T-helper 1 cell treated with Interleukin-12 subunit alpha and Interleukin-12 subunit beta and Interleukin-4 antibody, amounts not matched to agents 30 ng/mL and 1 ng/mL, for 36 hours (primary cell): ENCODE measurements at regions not wholly inside any gene's neighbourhood (a gene's known extent, or its start where the extent isn't known, plus 50 kb on each side); places are given as distances from the start of the nearest gene placed in this dataset.
"Not testable (repeated sequence)": the region's sequence is repeated elsewhere in the genome, so short reads cannot be mapped to it uniquely, and the experiment has no call there.

Source experiments
- intact Hi-C: fragments of 100-400 bp; cut with micrococcal nuclease; formaldehyde crosslinking; loops from one replicate; pipeline ENCODE4 v1.15.1; 2024

DNA sequence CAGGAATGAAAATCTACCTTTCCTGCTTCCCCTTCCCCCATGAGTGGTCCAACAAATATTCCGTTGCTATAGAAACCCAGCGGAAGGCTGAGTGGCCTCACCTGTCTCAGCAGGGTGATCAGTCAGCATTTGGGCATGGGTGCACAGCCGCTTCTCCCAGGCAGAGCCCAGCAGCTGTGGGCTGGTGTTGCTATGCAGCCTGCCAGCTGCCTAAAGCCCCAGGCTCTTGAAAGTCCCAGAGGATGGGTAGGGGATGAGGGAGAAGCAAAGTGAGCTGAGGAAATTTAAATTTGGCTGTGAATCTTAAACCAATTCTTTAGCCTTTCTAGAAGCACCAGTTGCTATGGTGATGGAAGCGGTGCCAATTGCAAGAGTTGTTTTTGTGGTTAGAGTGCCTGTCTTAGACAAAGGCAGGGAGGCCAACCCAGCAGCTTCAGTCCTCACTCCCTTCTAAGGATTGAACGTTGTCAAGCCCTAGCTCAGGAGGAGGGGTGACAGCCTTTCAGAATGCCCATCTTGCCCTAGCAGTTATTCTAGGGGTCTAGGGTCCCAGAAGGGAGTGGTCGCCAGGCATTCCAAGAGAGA is 151.5 kb upstream of the PITX1 start:
- intact Hi-C loops: no loop called here

DNA sequence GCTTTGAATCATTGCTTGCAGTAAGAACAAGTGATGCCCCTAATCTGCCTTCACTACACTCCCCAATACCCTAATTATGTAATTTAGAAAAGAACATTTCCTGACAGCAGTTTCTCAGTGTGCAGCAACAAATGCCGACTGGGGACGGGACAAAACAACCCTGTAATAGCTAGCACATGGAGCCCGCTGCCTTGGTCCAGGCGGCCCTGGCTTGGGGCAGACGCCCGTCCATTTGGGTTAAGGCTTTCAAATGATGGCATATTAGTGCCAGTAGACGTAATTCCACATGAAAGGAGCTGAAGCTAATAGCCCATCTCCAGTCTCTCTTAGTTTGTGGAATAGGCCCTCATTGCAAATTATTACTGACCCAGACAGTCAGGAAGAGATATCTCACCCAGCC is 150.6 kb upstream of the PITX1 start:
- intact Hi-C loops: no loop called here

DNA sequence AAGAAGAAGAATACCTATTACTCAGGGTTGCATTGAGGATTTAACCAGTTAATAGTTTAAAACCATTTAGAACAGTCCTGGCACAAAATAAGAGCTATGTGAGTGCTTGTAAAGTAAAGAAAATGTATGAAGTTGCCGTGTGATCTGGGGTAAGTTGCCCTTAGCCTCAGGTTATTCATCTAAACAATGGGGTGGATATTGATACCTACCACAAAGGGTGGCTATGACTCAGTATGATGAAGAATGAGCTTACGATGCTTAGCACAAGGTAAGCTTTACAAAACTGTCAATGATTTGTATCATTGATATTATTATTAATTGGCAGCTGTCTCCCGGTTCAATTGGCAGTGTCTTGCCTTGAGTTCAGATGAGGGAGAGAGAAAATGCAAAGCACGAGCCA is 149.4 kb upstream of the PITX1 start:
- intact Hi-C loops: no loop called here

DNA sequence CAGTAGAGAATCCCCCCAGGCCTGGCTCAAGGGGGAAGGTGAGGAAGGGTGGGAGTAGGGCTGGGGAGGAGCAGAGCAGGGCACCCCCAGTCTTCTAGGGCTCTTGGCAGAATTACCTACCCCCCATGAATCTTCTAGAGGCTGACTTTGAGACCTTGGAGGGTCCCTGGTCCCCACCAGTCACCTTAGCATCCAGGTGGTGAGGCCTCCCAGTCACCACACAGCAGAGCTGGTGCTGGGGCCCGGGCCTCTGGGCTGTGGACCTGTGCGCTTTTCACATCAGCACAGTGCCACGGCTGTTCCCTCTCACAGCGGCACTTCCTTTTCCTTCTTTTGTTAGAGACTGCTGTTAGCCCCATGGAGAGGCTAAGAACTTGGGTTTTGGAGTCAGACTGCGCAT is 148.6 kb upstream of the PITX1 start:
- intact Hi-C loops: no loop called here

DNA sequence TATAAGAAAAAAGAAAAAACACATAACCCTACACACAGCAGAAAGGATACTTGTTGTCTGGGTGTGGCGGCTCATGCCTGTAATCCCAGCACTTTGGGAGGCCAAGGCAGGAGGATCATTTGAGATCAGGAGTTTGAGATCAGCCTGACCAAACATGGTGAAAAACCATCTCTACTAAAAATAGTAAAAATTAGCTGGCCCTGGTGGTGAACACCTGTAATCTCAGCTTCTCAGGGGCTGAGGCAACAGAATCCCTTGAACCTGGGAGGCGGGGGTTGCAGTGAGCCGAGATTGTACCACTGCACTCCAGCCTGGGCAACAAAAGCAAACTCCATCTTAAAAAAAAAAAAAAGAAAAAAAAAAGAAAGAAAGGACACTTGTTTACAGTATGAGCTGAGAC is 147.6 kb upstream of the PITX1 start:
- intact Hi-C loops: no loop called here

DNA sequence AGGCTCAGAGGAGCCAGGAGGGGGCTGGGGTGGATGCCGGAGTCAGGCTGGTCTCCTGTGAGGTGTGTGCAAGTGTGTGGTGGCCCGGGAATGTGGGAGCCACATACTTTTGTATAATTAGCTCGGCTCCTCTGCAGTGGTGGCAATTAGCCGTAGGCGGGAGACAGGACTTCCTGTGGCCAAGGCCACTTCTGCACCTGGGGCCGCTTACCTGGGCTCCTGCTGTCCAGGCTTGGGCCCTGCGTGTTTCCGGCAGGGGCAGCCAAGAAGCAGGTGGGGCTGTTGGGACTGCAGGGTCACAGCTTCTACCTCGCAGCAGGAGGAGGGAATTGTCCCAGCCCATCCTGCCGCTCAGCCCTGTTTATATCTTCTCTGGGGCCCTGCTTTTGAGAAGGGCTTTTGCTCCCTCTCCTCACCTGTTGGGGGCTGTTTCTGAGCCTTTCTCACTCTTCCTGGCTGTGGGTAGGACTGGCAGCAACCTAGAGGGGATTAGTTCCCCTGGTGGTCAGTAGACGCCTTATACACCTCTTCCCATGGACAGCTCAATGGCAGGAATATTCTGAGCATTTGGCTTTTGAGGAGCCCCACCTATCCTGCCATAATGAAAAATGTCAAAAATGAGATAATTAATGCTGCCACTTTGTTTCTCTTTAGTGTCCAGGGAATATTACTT is 145.4 kb upstream of the PITX1 start:
- intact Hi-C loops: no loop called here

DNA sequence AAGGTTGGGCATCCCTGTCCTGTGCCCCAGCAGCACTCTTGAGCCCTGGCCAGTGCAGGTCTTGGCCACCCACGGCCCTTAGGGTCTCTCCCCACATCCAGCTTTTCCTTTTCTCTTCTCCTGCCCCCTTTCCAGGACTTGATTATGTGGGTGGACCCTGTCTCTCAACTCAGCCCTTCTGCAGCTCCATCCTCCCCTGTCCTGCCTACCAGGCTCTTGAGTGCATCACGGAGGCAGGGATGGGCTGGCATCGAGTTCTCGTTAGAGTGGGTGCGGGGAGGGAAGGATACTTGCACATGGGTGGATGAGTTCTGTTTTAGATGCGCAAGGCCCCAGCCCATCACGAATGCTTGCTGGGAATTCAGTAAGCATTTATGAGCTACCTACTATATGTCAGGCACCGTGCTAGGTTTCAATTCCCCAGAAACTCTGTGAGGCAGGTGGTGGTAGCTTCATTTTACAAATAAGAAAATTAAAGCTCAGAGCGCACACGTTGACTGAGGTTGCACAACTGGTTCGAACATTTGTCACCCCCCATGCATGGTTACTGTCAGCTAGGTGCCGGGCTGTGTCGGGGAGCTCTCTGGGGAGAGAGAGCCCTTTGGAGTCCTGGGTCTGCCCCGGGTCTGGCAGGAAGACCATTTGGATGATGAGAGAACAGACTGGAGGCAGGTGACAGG is 144.6 kb upstream of the PITX1 start:
- intact Hi-C loops: no loop called here

DNA sequence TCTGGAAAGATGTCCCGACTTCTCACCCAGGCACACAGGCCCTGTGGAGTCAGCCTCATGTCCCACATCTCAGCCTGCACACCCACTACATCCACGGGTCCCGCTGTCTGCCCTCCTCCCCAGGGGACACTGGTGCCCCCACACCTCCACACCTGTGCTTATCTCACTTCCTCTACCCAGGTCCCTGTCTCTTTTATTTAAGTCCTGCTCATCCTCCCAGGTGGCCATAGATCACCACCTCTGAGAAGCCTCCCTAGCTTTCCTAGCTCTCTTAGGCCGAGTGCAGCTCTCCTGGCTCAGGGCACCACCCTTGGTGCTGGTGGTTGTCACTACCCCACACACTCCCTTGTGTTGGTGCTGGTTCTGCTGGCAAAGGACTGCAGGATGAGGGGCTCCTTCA is 143.6 kb upstream of the PITX1 start:
- intact Hi-C loops: no loop called here

DNA sequence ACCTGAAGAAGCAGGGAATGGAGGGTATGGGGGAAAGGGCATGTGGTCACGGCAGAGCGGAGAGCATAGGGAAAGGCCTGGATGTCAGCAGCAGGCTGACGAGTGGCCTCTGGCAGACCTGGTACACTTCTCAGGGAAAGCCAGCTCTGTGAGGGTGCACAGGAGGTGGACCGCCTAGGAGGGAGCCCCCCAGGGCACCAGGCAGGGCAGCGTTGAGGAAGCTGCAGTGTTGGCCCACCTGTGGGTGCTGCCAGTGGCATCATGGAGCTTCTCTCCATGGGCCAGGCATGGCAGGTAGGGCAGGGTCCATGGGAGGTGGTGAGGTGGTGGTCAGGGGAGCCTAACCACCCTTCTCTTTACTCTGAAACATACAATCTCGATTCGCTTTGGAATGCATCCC is 143.0 kb upstream of the PITX1 start:
- intact Hi-C loops: no loop called here

DNA sequence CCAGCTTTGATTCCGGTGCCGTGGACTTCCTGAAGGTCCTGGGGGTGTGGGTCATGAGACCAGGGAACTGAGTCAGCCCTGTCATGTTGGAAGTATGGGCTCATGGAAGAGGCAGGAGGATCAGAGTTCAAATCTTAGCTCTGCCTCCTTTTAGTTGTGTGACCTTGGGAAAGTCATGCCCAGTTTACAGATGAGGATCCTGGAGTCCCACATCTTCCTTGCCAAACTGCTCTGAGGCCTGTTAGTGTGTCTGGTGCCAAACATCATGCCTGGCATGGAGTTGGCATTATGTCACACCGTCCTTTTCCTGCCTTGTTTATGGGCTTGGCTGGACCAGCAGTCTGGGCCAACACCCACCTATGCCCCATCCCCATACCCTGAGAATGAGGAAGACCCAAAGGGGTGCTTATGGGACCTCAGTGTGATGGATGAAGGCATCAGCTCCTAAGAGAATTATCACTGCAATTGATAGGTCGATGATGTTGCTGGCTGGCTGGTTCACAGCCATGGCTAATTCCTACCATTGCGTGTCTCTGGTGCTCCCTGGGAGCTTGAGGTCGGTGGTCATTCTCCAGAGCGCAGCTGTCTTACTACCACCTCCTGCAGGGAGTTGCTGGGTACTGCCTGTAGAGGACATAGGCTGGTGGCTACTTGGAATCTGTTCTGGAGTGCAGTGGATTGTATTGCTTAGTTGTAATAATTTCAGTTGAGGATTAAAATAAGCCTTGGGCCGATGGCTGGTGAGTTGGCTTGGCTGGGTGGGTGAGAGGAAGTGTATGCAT is 140.5 kb upstream of the PITX1 start:
- intact Hi-C loops: no loop called here

DNA sequence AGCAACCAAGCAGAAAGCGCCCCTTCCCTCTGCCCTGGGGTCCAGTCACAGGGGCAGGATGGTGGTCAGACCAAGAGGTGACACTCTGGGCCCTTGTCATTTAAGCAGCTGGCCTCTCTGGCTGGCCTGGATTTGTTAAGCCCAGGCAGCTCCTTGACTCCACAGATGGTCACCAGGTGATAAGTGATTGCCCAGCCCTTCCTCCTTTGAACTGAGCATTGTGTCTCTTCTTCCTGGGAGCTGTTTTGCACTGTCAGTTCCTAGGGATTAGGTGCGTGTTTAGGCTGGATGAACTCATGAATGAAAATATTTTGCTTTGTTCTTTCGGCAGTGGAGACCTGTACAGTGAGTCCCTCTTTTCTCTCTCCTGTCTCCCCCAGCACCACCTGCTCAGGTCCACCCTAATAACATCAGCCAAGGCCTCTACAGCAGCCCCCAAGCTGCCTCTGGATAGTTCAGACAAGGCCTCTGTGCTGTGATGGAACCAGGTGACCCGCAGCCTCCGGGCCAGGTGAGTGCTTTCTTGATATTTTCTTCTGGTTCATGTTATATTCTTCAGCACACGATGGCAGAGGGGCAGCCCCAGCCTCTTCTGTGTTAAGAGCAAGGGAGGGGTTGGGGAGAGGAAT is 139.7 kb upstream of the PITX1 start:
- intact Hi-C loops: no loop called here

DNA sequence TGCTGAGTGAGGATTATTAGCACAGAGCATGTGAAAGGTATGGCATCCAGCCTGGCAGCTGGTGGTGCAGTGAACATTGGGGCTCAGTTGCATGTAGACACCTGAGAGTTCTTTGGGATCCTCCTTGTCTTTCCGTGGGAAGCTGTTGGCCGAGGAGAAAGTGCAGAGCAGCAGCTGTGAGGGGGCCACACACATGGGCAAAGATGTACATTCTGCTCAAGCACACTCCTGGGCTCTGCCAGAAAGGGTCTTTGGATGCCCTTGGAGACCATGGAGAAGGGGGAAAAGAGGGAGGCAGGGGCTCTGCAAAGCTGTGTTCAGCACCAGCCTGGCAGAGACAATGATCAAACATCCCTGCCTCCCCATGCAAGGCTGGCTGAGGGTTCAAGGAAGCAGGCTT is 138.7 kb upstream of the PITX1 start:
- intact Hi-C loops: no loop called here

DNA sequence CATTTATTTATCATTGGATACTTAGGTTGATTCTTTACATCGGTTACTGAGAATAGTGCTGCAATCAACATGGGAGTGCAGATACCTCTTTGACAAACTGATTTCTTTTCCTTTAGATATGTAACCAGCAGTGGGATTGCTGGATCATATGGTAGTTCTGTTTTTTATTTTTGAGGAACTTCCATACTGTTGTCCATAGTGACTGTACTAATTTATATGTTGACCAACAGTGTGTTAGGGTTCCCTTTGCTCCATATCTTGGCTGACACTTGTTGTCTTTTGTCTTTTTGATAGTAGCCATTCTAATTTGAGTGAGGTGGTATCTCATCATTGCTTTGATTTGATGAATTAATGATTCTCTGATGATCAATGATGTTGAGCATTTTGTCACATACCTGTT is 137.3 kb upstream of the PITX1 start:
- intact Hi-C loops: no loop called here

DNA sequence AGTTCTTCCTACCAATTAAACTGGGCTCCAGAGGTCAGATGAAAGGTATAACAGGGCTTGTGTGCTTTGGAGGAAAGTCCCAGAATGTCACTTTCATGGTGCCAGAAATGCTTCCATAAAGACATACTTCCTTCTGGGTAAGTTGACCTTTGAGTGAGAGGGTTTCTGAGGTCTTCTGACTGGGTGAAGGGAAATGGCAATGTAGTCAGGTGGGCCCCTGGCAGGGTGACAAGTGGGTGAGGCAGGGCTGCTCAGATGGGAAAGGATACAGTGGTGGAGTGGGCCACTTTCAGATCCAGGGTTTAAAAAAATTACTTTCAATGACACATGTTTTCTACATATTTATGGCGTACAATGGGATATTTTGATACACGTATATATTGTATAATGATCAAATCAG is 136.5 kb upstream of the PITX1 start:
- intact Hi-C loops: no loop called here

DNA sequence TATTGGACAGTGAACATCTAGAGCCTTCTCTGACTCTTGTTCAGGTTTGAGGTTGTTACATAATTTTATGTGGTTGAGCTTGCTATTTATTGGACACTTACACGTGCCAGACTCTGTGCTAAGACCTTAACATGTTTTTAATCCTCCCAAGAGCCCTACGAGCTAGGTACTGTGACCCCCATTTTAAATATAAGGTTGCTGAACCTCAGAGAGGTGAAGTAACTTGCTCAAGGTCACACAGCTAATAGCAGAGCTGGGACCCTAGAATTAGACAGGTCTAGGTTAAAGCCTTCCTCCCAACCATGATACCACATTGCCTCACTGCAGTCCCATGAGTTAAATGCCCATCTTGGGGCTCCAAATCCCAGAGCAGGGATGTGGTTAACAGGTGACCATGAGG is 135.7 kb upstream of the PITX1 start:
- intact Hi-C loops: no loop called here

DNA sequence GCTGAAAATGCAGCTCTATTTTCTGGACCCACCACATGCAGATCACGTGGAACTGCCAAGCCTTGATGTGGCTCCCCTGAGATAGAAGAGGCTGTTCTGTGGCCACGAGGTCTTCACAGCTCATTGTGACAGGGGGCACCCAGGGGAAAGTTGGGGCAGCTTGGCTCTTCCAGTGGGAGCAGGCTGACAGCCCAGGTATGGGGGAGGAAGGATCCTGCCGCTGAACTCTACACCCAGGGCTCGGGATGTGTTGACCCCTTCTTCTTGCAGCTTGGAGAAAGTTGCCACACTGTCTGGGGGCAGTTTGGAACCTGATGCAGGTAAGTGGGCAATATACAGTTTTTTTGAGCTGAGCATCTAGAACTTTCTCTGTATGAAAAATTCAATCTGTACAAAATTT is 133.6 kb upstream of the PITX1 start:
- intact Hi-C loops: no loop called here

DNA sequence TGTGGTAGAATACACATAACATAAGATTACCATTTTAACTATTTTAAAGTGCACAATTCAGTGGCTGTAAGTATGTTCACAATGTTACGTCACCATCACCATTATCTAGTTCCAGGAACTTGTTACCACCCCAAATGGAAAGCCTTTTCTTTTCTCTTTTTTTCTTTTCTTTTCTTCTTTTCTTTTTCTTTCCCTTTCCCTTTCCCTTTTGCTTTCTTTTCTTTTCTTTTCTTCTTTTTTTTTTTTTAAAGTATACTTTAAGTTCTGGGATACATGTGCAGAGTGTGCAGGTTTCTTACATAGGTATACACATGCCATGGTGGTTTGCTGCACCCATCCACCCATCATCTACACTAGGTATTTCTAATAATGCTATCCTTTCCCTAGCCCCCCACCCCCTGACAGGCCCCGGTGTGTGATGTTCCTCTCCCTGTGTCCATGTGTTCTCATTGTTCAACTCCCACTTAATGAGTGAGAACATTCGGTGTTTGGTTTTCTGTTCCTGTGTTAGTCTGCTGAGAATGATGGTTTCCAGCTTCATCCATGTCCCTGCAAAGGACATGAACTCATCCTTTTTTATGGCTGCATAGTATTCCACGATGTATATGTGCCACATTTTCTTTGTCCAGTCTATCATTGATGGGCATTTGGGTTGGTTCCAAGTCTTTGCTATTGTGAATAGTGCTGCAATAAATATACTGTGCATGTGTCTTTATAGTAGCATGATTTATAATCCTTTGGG is 131.0 kb upstream of the PITX1 start:
- intact Hi-C loops: not testable (repeated sequence)

DNA sequence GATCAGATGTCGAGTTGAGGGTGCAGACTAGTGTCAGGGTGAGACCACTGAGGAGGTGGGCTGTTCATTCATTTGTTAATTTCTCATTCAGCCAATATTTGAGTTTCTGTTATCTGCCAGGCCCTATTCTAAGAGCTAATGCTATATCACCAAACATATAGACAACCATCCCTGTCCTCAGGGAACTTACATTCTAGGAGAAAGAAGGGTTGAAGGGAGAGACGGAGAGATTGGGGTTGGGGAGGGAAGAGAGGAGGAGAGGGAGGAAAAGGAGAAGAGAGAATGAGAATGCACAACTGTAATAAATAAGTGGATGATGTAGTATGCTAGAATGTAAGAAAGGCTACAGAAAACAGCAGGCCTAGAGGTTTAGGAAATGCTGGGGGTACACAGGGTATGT is 129.9 kb upstream of the PITX1 start:
- intact Hi-C loops: no loop called here

DNA sequence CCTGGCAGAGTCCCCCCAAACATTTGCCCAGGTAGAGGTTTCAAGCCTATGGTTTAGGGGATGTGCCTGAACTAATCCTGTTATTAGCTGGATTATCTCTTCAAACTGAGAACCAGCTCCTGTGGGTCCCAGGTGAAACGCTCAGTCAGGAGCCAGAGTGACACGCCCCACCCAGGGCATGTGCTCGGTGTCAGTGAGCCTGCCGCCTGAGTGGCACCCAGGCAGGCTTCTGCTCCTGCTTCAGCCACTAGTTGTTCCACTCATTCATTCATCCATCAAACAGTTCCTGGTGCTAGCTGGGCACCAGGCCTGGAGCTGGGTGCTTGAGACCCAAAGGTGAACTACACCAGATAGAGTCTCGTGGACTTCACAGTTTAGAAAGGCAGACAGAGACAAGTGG is 129.4 kb upstream of the PITX1 start:
- intact Hi-C loops: no loop called here

DNA sequence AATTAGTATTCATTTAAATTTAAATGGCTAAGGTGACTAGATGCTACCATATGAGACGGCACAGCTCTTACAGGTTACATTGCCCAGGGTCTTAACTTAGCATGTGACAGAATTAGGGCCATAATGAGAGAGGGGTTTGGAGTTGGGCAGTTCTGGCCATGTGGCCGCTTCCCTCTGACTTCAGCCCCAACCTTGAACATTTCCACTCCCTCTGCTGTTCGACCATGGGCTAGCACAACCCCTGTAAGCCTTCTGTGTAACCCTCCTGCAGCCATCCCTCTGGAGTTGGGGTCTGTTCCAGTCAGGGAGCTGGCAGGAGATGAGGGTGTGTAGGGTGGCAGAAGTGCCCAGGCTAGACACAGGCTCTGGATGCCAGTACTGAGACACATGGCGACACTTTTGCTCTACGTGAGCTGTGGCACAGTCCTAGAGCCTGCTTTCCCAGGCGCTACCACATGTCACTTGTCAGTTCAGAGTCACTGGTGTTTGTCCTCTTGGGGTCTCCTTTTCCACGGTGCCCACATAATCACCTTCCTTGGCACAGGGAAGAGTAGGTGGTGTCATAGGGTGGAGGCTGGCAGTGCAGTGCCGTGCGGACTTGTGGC is 128.7 kb upstream of the PITX1 start:
- intact Hi-C loops: no loop called here

DNA sequence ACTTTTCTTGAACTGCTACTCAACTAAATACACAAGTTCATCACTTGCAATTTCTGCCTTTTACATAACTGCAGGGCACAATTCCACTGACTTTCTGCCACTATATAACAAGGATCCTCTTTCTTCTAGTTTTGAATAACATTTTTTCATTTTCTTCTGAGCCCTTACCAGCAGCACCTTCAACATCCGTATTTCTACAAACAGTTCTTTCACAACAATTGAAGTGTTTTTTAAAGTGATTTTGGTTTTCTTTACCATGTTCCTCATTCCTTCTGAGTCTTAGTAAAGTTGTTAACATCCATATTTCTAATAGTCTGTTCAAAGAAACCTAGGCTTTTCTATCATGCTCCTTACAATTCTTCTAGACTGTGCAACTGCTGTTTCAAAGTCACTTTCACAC is 127.2 kb upstream of the PITX1 start:
- intact Hi-C loops: no loop called here
